ENCODE measurements at regions not wholly inside any gene's neighbourhood (a gene's known extent, or its start where the extent isn't known, plus 50 kb on each side); places are given as distances from the start of the nearest gene placed in this dataset.

- H4K20me1 ChIP-seq (ENCODE audit: insufficient read depth, low read length) = no peaks in the 10 kb centered on the region
- peaks cover 30% of the 10 kb centered on the region for H3K4me1 ChIP-seq (ENCODE audit: low read length)
- no peaks in the 10 kb centered on the region for H3K27me3 ChIP-seq (replicated peaks; ENCODE audit: insufficient read depth, low read length)
- no peaks in the 10 kb centered on the region for H3K9me2 ChIP-seq (replicated peaks; ENCODE audit: insufficient read depth, low read length)
- peaks cover 19% of the 10 kb centered on the region for H3F3A ChIP-seq (ENCODE audit: insufficient read depth, low read length)
- no peak overlapping the region for H3K27ac ChIP-seq (ENCODE audit: low read length)
- DNase-seq = no peak
- H3K79me2 ChIP-seq (ENCODE audit: low read length) = no peaks in the 10 kb centered on the region
- no peak overlapping the region for H3K9ac ChIP-seq (ENCODE audit: low read length)
- H2AFZ ChIP-seq (ENCODE audit: low read length) = no peak overlapping the region
- no peak overlapping the region for H3K4me2 ChIP-seq (ENCODE audit: low read depth, low read length)
- H3K9me3 ChIP-seq (replicated peaks; ENCODE audit: insufficient read depth, low read length) = no peaks in the 10 kb centered on the region
- H3K36me3 ChIP-seq (replicated peaks; ENCODE audit: insufficient read depth, low read length) = no peaks in the 10 kb centered on the region
- TF ChIP-seq CTCF (IDR thresholded peaks at IDR 0.05; ENCODE audit: low read length) (no peak), EZH2phosphoT487 (IDR thresholded peaks at IDR 0.05; ENCODE audit: low read length) (no peak), EZH2 (optimal IDR thresholded peaks at IDR 0.05; ENCODE audit: low read depth, low read length) (no peak)
- no peak overlapping the region for H3K4me3 ChIP-seq (ENCODE audit: low read length)
Observed at GRCh38 chr4:13918110-13918509, 290.6 kb upstream of the BOD1L1 start.

DNA sequence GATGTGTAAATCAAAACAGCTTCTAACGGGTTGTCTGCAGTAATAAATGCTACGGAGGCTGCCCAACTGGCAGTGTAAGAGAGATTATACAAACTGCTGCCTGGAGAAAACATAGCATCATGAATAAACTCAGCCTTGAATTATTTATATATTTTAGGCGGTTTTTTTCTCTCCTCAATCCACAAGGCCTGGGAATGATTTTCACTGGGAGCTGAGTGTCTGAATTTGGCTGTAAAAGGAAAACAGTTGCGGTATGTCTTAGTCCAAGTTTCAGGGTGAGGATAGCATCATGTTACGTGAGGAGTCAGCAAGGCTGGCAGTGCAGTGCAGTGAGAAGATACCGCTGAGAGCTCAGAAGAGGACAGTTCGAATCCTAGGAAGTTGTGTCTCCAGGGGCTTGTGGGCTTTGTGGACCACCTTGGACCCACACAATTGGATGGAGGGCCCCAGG lies 291.5 kb upstream of the BOD1L1 start:
- Histone ChIP-seq H3K9me3 (replicated peaks; ENCODE audit: insufficient read depth, low read length) (no peaks in the 10 kb centered on the region), H3K27ac (ENCODE audit: low read length) (no peak overlapping the region), H3K4me2 (ENCODE audit: low read depth, low read length) (no peak overlapping the region), H3K9me2 (replicated peaks; ENCODE audit: insufficient read depth, low read length) (no peaks in the 10 kb centered on the region), H3K79me2 (ENCODE audit: low read length) (no peaks in the 10 kb centered on the region), H3K36me3 (replicated peaks; ENCODE audit: insufficient read depth, low read length) (no peaks in the 10 kb centered on the region), H3K4me3 (ENCODE audit: low read length) (no peak overlapping the region), H3K4me1 (ENCODE audit: low read length) (peaks cover 39% of the 10 kb centered on the region), H2AFZ (ENCODE audit: low read length) (no peak overlapping the region), H3F3A (ENCODE audit: insufficient read depth, low read length) (peaks cover 27% of the 10 kb centered on the region), H4K20me1 (ENCODE audit: insufficient read depth, low read length) (no peaks in the 10 kb centered on the region), H3K27me3 (replicated peaks; ENCODE audit: insufficient read depth, low read length) (no peaks in the 10 kb centered on the region), H3K9ac (ENCODE audit: low read length) (no peak overlapping the region)
- TF ChIP-seq EZH2phosphoT487 (IDR thresholded peaks at IDR 0.05; ENCODE audit: low read length) = no peak
- TF ChIP-seq EZH2 (optimal IDR thresholded peaks at IDR 0.05; ENCODE audit: low read depth, low read length) = no peak
- no peak for TF ChIP-seq CTCF (IDR thresholded peaks at IDR 0.05; ENCODE audit: low read length)
- DNase-seq = no peak

DNA sequence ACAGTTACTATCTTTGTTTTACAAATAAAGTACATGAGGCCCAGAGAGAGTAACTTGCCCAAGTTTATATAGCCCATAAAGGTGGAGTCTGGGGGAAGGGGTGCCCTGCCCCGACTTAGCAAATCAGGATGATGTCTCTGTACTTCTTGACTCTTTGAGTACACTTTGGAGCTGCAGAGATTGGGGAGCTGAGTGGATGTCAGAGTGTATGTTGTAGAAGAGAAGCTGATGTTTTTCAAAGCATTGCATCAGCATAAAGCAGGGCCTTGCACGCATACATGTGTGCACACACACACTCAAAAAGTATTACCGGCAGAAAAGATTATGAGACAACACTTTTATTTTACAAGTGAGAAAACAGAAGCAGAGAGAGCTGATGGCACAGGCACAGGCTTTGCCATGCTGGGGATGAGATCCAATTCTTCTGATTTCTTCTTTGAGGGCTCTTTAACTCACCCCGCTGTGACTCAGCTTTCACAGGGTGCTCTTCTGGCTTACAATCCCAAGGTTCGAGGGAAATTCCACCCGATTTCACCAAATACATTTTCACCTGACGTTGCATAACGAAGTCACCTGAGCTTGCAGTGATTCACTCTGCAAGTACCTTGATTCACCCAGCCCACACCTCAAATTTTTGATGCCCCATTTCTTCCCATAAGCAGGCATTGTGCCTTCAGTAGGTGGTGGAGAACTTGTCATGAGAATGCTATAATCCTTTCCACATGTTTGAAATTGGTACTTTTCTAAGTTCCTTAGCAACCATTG lies 292.8 kb upstream of the BOD1L1 start:
- peaks cover 27% of the 10 kb centered on the region for H3F3A ChIP-seq (ENCODE audit: insufficient read depth, low read length)
- H3K4me1 ChIP-seq (ENCODE audit: low read length) = peaks cover 41% of the 10 kb centered on the region
- no peak overlapping the region for H3K4me2 ChIP-seq (ENCODE audit: low read depth, low read length)
- H3K36me3 ChIP-seq (replicated peaks; ENCODE audit: insufficient read depth, low read length) = no peaks in the 10 kb centered on the region
- H3K9ac ChIP-seq (ENCODE audit: low read length) = no peak overlapping the region
- H3K27ac ChIP-seq (ENCODE audit: low read length) = no peak overlapping the region
- H4K20me1 ChIP-seq (ENCODE audit: insufficient read depth, low read length) = no peaks in the 10 kb centered on the region
- no peaks in the 10 kb centered on the region for H3K27me3 ChIP-seq (replicated peaks; ENCODE audit: insufficient read depth, low read length)
- no peaks in the 10 kb centered on the region for H3K9me3 ChIP-seq (replicated peaks; ENCODE audit: insufficient read depth, low read length)
- no peak overlapping the region for H2AFZ ChIP-seq (ENCODE audit: low read length)
- no peak for DNase-seq
- H3K79me2 ChIP-seq (ENCODE audit: low read length) = no peaks in the 10 kb centered on the region
- no peaks in the 10 kb centered on the region for H3K9me2 ChIP-seq (replicated peaks; ENCODE audit: insufficient read depth, low read length)
- no peak overlapping the region for H3K4me3 ChIP-seq (ENCODE audit: low read length)
- TF ChIP-seq EZH2phosphoT487 (IDR thresholded peaks at IDR 0.05; ENCODE audit: low read length) = no peak
- TF ChIP-seq CTCF (IDR thresholded peaks at IDR 0.05; ENCODE audit: low read length) = no peak
- no peak for TF ChIP-seq EZH2 (optimal IDR thresholded peaks at IDR 0.05; ENCODE audit: low read depth, low read length)

Data from MM.1S (cell line).